Activated CD4-positive, alpha-beta T cell treated with anti-CD3 and anti-CD28 coated beads, Interleukin-2, amount 10 ng/mL, durations not matched to agents 7 days and 5 days (primary cell): ENCODE measurements at regions not wholly inside any gene's neighbourhood (a gene's known extent, or its start where the extent isn't known, plus 50 kb on each side); places are given as distances from the start of the nearest gene placed in this dataset. TPM values are rescaled to one million over a fixed set of nuclear protein-coding genes. Genes with fewer than 3 reads are reported as not detected.

ENCODE experiments used
- CTCF ChIA-PET: fragments of 350-600 bp; sonication (Branson Sonifier 250); formaldehyde crosslinking; loops from one replicate; lab custom pipeline; 2021; ENCODE audit warnings: antibody characterized with exemption; lab: Charles Lee
- POLR2A ChIA-PET: fragments of 350-600 bp; sonication (Branson Sonifier 250); formaldehyde crosslinking; loops from one replicate; lab custom pipeline; 2021; ENCODE audit warnings: antibody characterized with exemption; lab: Charles Lee
- DNase-seq: peaks from one replicate; pipeline ENCODE4 v3.0.0-alpha.2; 2020
- H3K27ac Mint-ChIP-seq: one replicate; pipeline ENCODE4 v1.8.0; 2021; ENCODE audit warnings: mild to moderate bottlenecking, moderate library complexity, mixed read lengths
- H3K27me3 Mint-ChIP-seq: one replicate; pipeline ENCODE4 v1.8.0; 2021; ENCODE audit warnings: mixed read lengths
- H3K36me3 Mint-ChIP-seq: one replicate; pipeline ENCODE4 v1.8.0; 2021; ENCODE audit warnings: low read depth, mixed read lengths
- H3K4me1 Mint-ChIP-seq: one replicate; pipeline ENCODE4 v1.8.0; 2021; ENCODE audit warnings: mixed read lengths
- H3K4me3 Mint-ChIP-seq: one replicate; pipeline ENCODE4 v1.8.0; 2021; ENCODE audit warnings: mild to moderate bottlenecking, moderate library complexity, mixed read lengths
- H3K9me3 Mint-ChIP-seq: one replicate; pipeline ENCODE4 v1.8.0; 2021; ENCODE audit warnings: mixed read lengths
- microRNA-seq: library from miRNA; unstranded; fragments of <30 nt; microRNA quantifications from one replicate; pipeline ENCODE4 v1.2.0, GENCODE V29; 2021; ENCODE audit warnings: borderline microRNAs expressed, borderline replicate concordance

- no peak overlapping the region for H3K4me3 Mint-ChIP-seq
- H3K9me3 Mint-ChIP-seq: no peaks in the 10 kb centered on the region
- DNase-seq: no peak
- no peaks in the 10 kb centered on the region for H3K36me3 Mint-ChIP-seq
- ChIA-PET POLR2A (no interaction called here), CTCF (interaction anchor here (0.6 kb wide), 1 partner anchor 741 kb away, joined by 3 read pairs; no protein-coding TSS in a partner anchor)
- H3K27ac Mint-ChIP-seq: no peak overlapping the region
- H3K4me1 Mint-ChIP-seq: no peaks in the 10 kb centered on the region
- H3K27me3 Mint-ChIP-seq: no peaks in the 10 kb centered on the region
Observed at GRCh38 chr18:66674286-66674685, 70.4 kb upstream of the CDH19 start.

GRCh38 chr18:66668706-66669105, 64.8 kb upstream of the CDH19 start:
- H3K36me3 Mint-ChIP-seq: no peaks in the 10 kb centered on the region
- H3K9me3 Mint-ChIP-seq: no peaks in the 10 kb centered on the region
- H3K27me3 Mint-ChIP-seq: no peaks in the 10 kb centered on the region
- no peak for DNase-seq
- no peak overlapping the region for H3K4me3 Mint-ChIP-seq
- ChIA-PET CTCF (interaction anchor here (0.6 kb wide), 1 partner anchor 18 kb away, joined by 3 read pairs; no protein-coding TSS in a partner anchor), POLR2A (no interaction called here)
- no peaks in the 10 kb centered on the region for H3K4me1 Mint-ChIP-seq
- no peak overlapping the region for H3K27ac Mint-ChIP-seq

- no peak for DNase-seq
- Mint-ChIP-seq H3K9me3 (no peaks in the 10 kb centered on the region), H3K4me3 (no peak overlapping the region), H3K27me3 (no peaks in the 10 kb centered on the region), H3K27ac (no peak overlapping the region), H3K4me1 (no peaks in the 10 kb centered on the region), H3K36me3 (no peaks in the 10 kb centered on the region)
- ChIA-PET POLR2A (no interaction called here), CTCF (no interaction called here)
Observed at GRCh38 chr18:66662632-66663031, 58.7 kb upstream of the CDH19 start.

- H3K36me3 Mint-ChIP-seq: no peaks in the 10 kb centered on the region
Observed at GRCh38 chr18:66655407-66655806, 51.5 kb upstream of the CDH19 start.

More at GRCh38 chr18:66655407-66655806, 51.5 kb upstream of the CDH19 start:
- Mint-ChIP-seq H3K4me3 (no peak overlapping the region), H3K27ac (no peak overlapping the region), H3K9me3 (no peaks in the 10 kb centered on the region), H3K27me3 (no peaks in the 10 kb centered on the region), H3K4me1 (no peaks in the 10 kb centered on the region)
- no peak for DNase-seq
- ChIA-PET CTCF (no interaction called here), POLR2A (no interaction called here)

Small RNA genes lying in the stretch of these regions (microRNA-seq; reads per million reads assigned to microRNA genes)
- not detected for gene MIR5011
